ENCODE measurements at regions not wholly inside any gene's neighbourhood (a gene's known extent, or its start where the extent isn't known, plus 50 kb on each side); places are given as distances from the start of the nearest gene placed in this dataset.
A peak's percentile ranks its signal among the peaks of the same experiment; 100 is the strongest.
"Not testable (repeated sequence)": the region's sequence is repeated elsewhere in the genome, so short reads cannot be mapped to it uniquely, and the experiment has no call there.

GRCh38 chr21:28592205-28592865 is 400.3 kb downstream of the LTN1 start:
- Mint-ChIP-seq H3K4me1 (no peaks in the 10 kb centered on the region), H3K27me3 (ENCODE audit: low read depth) (no peaks in the 10 kb centered on the region), H3K36me3 (ENCODE audit: low read depth) (no peaks in the 10 kb centered on the region), H3K9me3 (peaks cover 10% of the 10 kb centered on the region), H3K27ac (peak overlapping the region in 1 of 3 experiments; percentile 45), H3K4me3 (no peak overlapping the region)
- TF ChIP-seq, protein P1, sequence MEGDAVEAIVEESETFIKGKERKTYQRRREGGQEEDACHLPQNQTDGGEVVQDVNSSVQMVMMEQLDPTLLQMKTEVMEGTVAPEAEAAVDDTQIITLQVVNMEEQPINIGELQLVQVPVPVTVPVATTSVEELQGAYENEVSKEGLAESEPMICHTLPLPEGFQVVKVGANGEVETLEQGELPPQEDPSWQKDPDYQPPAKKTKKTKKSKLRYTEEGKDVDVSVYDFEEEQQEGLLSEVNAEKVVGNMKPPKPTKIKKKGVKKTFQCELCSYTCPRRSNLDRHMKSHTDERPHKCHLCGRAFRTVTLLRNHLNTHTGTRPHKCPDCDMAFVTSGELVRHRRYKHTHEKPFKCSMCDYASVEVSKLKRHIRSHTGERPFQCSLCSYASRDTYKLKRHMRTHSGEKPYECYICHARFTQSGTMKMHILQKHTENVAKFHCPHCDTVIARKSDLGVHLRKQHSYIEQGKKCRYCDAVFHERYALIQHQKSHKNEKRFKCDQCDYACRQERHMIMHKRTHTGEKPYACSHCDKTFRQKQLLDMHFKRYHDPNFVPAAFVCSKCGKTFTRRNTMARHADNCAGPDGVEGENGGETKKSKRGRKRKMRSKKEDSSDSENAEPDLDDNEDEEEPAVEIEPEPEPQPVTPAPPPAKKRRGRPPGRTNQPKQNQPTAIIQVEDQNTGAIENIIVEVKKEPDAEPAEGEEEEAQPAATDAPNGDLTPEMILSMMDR (IDR thresholded peaks at IDR 0.05; ENCODE audit: unreplicated experiment in 3 of 3), result no peak

GRCh38 chr21:28590676-28591075 is 402.0 kb downstream of the LTN1 start:
- TF ChIP-seq, protein P1 (IDR thresholded peaks at IDR 0.05; ENCODE audit: unreplicated experiment in 3 of 3), result no peak

GRCh38 chr21:28590026-28590425 is 402.7 kb downstream of the LTN1 start:
- H3K27ac Mint-ChIP-seq, result no peak overlapping the region
- H3K27me3 Mint-ChIP-seq (ENCODE audit: low read depth), result no peaks in the 10 kb centered on the region
- no peaks in the 10 kb centered on the region for H3K36me3 Mint-ChIP-seq (ENCODE audit: low read depth)
- TF ChIP-seq, protein P1 (IDR thresholded peaks at IDR 0.05; ENCODE audit: unreplicated experiment in 3 of 3), result no peak
- H3K9me3 Mint-ChIP-seq, result peaks cover 10% of the 10 kb centered on the region
- H3K4me3 Mint-ChIP-seq, result no peak overlapping the region
- no peaks in the 10 kb centered on the region for H3K4me1 Mint-ChIP-seq

More at GRCh38 chr21:28590676-28591075, 402.0 kb downstream of the LTN1 start:
- H3K36me3 Mint-ChIP-seq (ENCODE audit: low read depth), result no peaks in the 10 kb centered on the region
- H3K27me3 Mint-ChIP-seq (ENCODE audit: low read depth), result no peaks in the 10 kb centered on the region
- H3K4me1 Mint-ChIP-seq, result no peaks in the 10 kb centered on the region
- H3K4me3 Mint-ChIP-seq, result no peak overlapping the region
- H3K27ac Mint-ChIP-seq, result no peak overlapping the region
- H3K9me3 Mint-ChIP-seq, result peaks cover 5% of the 10 kb centered on the region

DNA sequence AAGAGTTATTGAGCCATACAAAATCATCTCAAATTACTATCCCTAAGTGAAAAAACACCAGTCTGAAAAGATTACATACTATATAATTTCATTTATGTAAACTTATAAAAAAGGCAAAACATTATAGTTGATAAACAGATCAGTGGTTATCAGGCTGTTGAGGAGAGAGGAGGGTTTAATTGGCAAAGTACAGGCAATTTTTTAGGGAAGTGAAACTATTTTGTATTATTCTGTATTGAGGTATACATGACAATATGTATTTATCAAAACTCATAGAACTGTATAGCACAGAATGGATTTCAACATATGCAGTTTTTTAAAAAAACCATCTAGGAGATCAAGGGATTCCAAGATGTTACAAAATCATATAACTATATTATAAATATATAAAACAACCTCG is 403.7 kb downstream of the LTN1 start:
- TF ChIP-seq, protein P1 (IDR thresholded peaks at IDR 0.05; ENCODE audit: unreplicated experiment in 3 of 3), result no peak
- Mint-ChIP-seq H3K9me3 (peaks cover 14% of the 10 kb centered on the region), H3K4me1 (no peaks in the 10 kb centered on the region), H3K27me3 (ENCODE audit: low read depth) (no peaks in the 10 kb centered on the region), H3K36me3 (ENCODE audit: low read depth) (no peaks in the 10 kb centered on the region), H3K27ac (no peak overlapping the region), H3K4me3 (no peak overlapping the region)

- H3K4me3 Mint-ChIP-seq, result no peak overlapping the region
- H3K27ac Mint-ChIP-seq, result no peak overlapping the region
- H3K4me1 Mint-ChIP-seq, result no peaks in the 10 kb centered on the region
- peaks cover 14% of the 10 kb centered on the region for H3K9me3 Mint-ChIP-seq
- no peaks in the 10 kb centered on the region for H3K36me3 Mint-ChIP-seq (ENCODE audit: low read depth)
- TF ChIP-seq, protein P1 (IDR thresholded peaks at IDR 0.05; ENCODE audit: unreplicated experiment in 3 of 3), result no peak
- H3K27me3 Mint-ChIP-seq (ENCODE audit: low read depth), result no peaks in the 10 kb centered on the region
These were observed 404.9 kb downstream of the LTN1 start for GRCh38 chr21:28587748-28588147.

GRCh38 chr21:28581976-28582375 is 410.7 kb downstream of the LTN1 start:
- Mint-ChIP-seq H3K4me3 (no peak overlapping the region), H3K9me3 (peaks cover 11% of the 10 kb centered on the region), H3K4me1 (peaks cover 17% of the 10 kb centered on the region), H3K27ac (peak overlapping the region in 1 of 3 experiments; percentile 55), H3K27me3 (ENCODE audit: low read depth) (no peaks in the 10 kb centered on the region), H3K36me3 (ENCODE audit: low read depth) (peaks cover 3% of the 10 kb centered on the region)
- TF ChIP-seq, protein P1 (IDR thresholded peaks at IDR 0.05; ENCODE audit: unreplicated experiment in 3 of 3), result no peak

- H3K4me3 Mint-ChIP-seq; H3K36me3 Mint-ChIP-seq (ENCODE audit: low read depth); H3K27me3 Mint-ChIP-seq (ENCODE audit: low read depth): not testable (repeated sequence)
- Mint-ChIP-seq H3K9me3 (peaks cover 11% of the 10 kb centered on the region), H3K4me1 (peaks cover 17% of the 10 kb centered on the region), H3K27ac (peak overlapping the region in 2 of 3 experiments; percentile 23 to 55)
These were observed 411.4 kb downstream of the LTN1 start for GRCh38 chr21:28581311-28581731.

Data from nephron (organoid).